Parathyroid adenoma (tissue), 2 donors: ENCODE measurements at regions not wholly inside any gene's neighbourhood (a gene's known extent, or its start where the extent isn't known, plus 50 kb on each side); places are given as distances from the start of the nearest gene placed in this dataset.

Experiments
- H2AFZ ChIP-seq: fragments of 300-600 bp; sonication (generic); one replicate; pipeline ENCODE4 v1.7.0; 2017; ENCODE audit warnings: antibody characterized with exemption, mild to moderate bottlenecking
- H3K27ac ChIP-seq: fragments of 300-600 bp; sonication (generic); one replicate; pipeline ENCODE4 v1.7.0; 2017
- H3K27me3 ChIP-seq: fragments of 300-600 bp; sonication (generic); one replicate; pipeline ENCODE4 v1.7.0; 2017; ENCODE audit warnings: low read length; ENCODE audit not compliant: control insufficient read depth, insufficient read depth
- H3K36me3 ChIP-seq: fragments of 300-600 bp; sonication (generic); one replicate; pipeline ENCODE4 v1.7.0; 2017; ENCODE audit warnings: low read length; ENCODE audit not compliant: control insufficient read depth, insufficient read depth
- H3K4me1 ChIP-seq: fragments of 300-600 bp; sonication (generic); one replicate; pipeline ENCODE4 v1.7.0; 2017; ENCODE audit warnings: control low read depth
- H3K4me2 ChIP-seq: fragments of 300-600 bp; sonication (generic); one replicate; pipeline ENCODE4 v1.7.0; 2017; ENCODE audit warnings: low read length
- H3K4me3 ChIP-seq: fragments of 300-600 bp; sonication (generic); one replicate; pipeline ENCODE4 v1.7.0; 2017; ENCODE audit warnings: low read depth, low read length
- H3K79me2 ChIP-seq: fragments of 300-600 bp; sonication (generic); one replicate; pipeline ENCODE4 v1.7.0; 2017; ENCODE audit warnings: control low read depth
- H3K9ac ChIP-seq: fragments of 300-600 bp; sonication (generic); one replicate; pipeline ENCODE4 v1.7.0; 2017; ENCODE audit warnings: mild to moderate bottlenecking
- H3K9me3 ChIP-seq: fragments of 300-600 bp; sonication (generic); one replicate; pipeline ENCODE4 v1.7.0; 2017; ENCODE audit warnings: low read length; ENCODE audit not compliant: control insufficient read depth
- CTCF ChIP-seq: fragments of 300-600 bp; sonication (generic); IDR thresholded peaks from one replicate; pipeline ENCODE4 v1.7.0; 2017; ENCODE audit warnings: antibody characterized with exemption, mild to moderate bottlenecking
- donor health status: primary hyperparathyroidism.

GRCh38 chr10:130884456-130884855 is 427.1 kb downstream of the TCERG1L start:
- Histone ChIP-seq H3K79me2 (no peaks in the 10 kb centered on the region), H3K27me3 (no peaks in the 10 kb centered on the region), H2AFZ (peak overlapping the region; percentile 61), H3K4me2 (no peak overlapping the region), H3K4me1 (peaks cover 7% of the 10 kb centered on the region), H3K36me3 (no peaks in the 10 kb centered on the region), H3K9me3 (no peaks in the 10 kb centered on the region), H3K9ac (no peak overlapping the region), H3K27ac (peak overlapping the region; percentile 3), H3K4me3 (no peak overlapping the region)
- TF ChIP-seq CTCF, result no peak

GRCh38 chr10:130885021-130885655 is 426.4 kb downstream of the TCERG1L start:
- Histone ChIP-seq H3K9ac (no peak overlapping the region), H3K4me2 (no peak overlapping the region), H3K9me3 (no peaks in the 10 kb centered on the region), H2AFZ (peak overlapping the region; percentile 61), H3K27ac (peak overlapping the region; percentile 3), H3K36me3 (no peaks in the 10 kb centered on the region), H3K79me2 (no peaks in the 10 kb centered on the region), H3K4me3 (no peak overlapping the region), H3K4me1 (peaks cover 7% of the 10 kb centered on the region), H3K27me3 (no peaks in the 10 kb centered on the region)
- TF ChIP-seq CTCF, result no peak

DNA sequence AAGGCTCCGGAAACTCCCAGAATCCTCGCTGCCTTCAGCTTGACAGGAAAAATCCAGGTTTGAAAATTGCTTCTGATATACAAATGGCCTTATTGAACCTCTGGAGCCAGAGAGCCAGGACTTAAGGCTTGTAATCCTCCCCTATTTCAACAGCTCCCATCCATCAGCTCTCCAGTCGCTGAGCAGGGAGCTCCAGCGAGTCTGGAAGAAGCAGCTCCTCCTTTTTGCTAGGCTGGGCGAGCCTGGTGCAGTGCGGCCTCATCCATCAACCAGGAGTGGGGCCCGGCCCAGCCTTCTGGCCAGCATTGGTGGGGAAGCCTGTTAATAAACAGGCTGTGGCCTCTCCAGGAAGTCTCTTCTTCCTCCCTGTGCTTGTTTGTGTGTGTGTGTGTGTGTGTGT is 424.4 kb downstream of the TCERG1L start:
- peak overlapping the region; percentile 15 for H2AFZ ChIP-seq
- no peak for TF ChIP-seq CTCF
- no peaks in the 10 kb centered on the region for H3K9me3 ChIP-seq
- H3K79me2 ChIP-seq, result no peaks in the 10 kb centered on the region
- no peak overlapping the region for H3K4me2 ChIP-seq
- H3K4me3 ChIP-seq, result no peak overlapping the region
- H3K4me1 ChIP-seq, result peaks cover 7% of the 10 kb centered on the region
- no peak overlapping the region for H3K9ac ChIP-seq
- no peaks in the 10 kb centered on the region for H3K36me3 ChIP-seq
- no peak overlapping the region for H3K27ac ChIP-seq
- H3K27me3 ChIP-seq, result no peaks in the 10 kb centered on the region

GRCh38 chr10:130888493-130888892 is 423.0 kb downstream of the TCERG1L start:
- H3K27ac ChIP-seq, result no peak overlapping the region
- H3K4me3 ChIP-seq, result no peak overlapping the region
- H3K9me3 ChIP-seq, result no peaks in the 10 kb centered on the region
- H2AFZ ChIP-seq, result no peak overlapping the region
- TF ChIP-seq CTCF, result no peak
- peaks cover 7% of the 10 kb centered on the region for H3K4me1 ChIP-seq
- no peak overlapping the region for H3K9ac ChIP-seq
- no peaks in the 10 kb centered on the region for H3K27me3 ChIP-seq
- H3K4me2 ChIP-seq, result no peak overlapping the region
- no peaks in the 10 kb centered on the region for H3K79me2 ChIP-seq
- no peaks in the 10 kb centered on the region for H3K36me3 ChIP-seq

DNA sequence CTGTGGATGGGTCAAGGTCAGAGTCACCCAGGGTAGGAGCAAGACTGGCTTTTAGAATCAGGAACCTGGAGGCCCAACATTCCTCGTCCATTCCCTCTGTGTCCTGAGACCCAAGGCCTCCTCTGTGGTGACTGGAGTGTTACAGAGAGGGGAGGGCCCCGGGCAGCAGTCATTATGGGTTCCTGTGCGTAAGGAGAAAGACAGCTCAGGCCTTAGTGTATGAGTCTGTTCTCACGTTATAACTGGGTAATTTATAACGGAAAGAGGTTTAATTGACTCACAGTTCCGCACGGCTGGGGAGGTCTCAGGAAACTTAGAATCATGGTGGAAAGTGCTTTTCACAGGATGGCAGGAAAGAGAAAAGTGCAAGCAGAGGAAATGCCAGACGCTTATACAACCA is 422.3 kb downstream of the TCERG1L start:
- Histone ChIP-seq H3K4me2 (no peak overlapping the region), H3K9me3 (no peaks in the 10 kb centered on the region), H3K27me3 (no peaks in the 10 kb centered on the region), H3K36me3 (no peaks in the 10 kb centered on the region), H3K27ac (no peak overlapping the region), H3K4me3 (no peak overlapping the region), H3K4me1 (peaks cover 5% of the 10 kb centered on the region), H2AFZ (no peak overlapping the region), H3K9ac (no peak overlapping the region), H3K79me2 (no peaks in the 10 kb centered on the region)
- no peak for TF ChIP-seq CTCF
